GM10248 (cell line): ENCODE measurements at regions not wholly inside any gene's neighbourhood (a gene's known extent, or its start where the extent isn't known, plus 50 kb on each side); places are given as distances from the start of the nearest gene placed in this dataset.

Source experiments
- CTCF ChIA-PET: fragments of 300-600 bp; sonication (Branson Sonifier 250); formaldehyde crosslinking; extraction: SDS; loops from one replicate; lab custom pipeline; 2021; ENCODE audit warnings: antibody characterized with exemption; lab: Yijun Ruan, JAX
- POLR2A ChIA-PET: fragments of 350-650 bp; sonication (Branson Sonifier 250); formaldehyde crosslinking; extraction: SDS; loops from one replicate; lab custom pipeline; 2020; ENCODE audit warnings: antibody characterized with exemption; lab: Yijun Ruan, JAX
- DNase-seq: peaks from one replicate; pipeline ENCODE4 v3.0.0; 2012; ENCODE audit errors: extremely low spot score
- CTCF ChIP-seq: IDR thresholded peaks from 2 replicates; pipeline ENCODE4 v1.5.1; 2012; ENCODE audit warnings: mild to moderate bottlenecking, low read depth; ENCODE audit errors: extremely low read depth, missing control alignments, control extremely low read depth

GRCh38 chr14:80117876-80118275, 93.4 kb downstream of the DIO2 start:
- ChIA-PET POLR2A (no interaction called here), CTCF (no interaction called here)
- TF ChIP-seq CTCF, result no peak
- DNase-seq, result no peak

GRCh38 chr14:80116157-80116556, 95.1 kb downstream of the DIO2 start:
- CTCF ChIA-PET, result no interaction called here
- POLR2A ChIA-PET, result no interaction called here
- TF ChIP-seq CTCF, result no peak
- DNase-seq, result no peak

- ChIA-PET CTCF (interaction anchor here (1.2 kb wide), 1 partner anchor 34 kb away, joined by 3 read pairs; no protein-coding TSS in a partner anchor), POLR2A (no interaction called here)
- TF ChIP-seq CTCF, result no peak
- no peak for DNase-seq
Measured at GRCh38 chr14:80110721-80111120, 100.6 kb downstream of the DIO2 start.

GRCh38 chr14:80109055-80109454, 102.2 kb downstream of the DIO2 start:
- no peak for DNase-seq
- TF ChIP-seq CTCF, result no peak
- CTCF ChIA-PET, result no interaction called here
- POLR2A ChIA-PET, result no interaction called here

- ChIA-PET CTCF (no interaction called here), POLR2A (no interaction called here)
- TF ChIP-seq CTCF, result no peak
- no peak for DNase-seq
Measured at GRCh38 chr14:80108430-80108829, 102.9 kb downstream of the DIO2 start.

- ChIA-PET CTCF (no interaction called here), POLR2A (no interaction called here)
- TF ChIP-seq CTCF, result no peak
- no peak for DNase-seq
Measured at GRCh38 chr14:80105488-80105994, 105.8 kb downstream of the DIO2 start.
